DND-41 (cell line): ENCODE measurements at regions not wholly inside any gene's neighbourhood (a gene's known extent, or its start where the extent isn't known, plus 50 kb on each side); places are given as distances from the start of the nearest gene placed in this dataset.

Experiments
- ATAC-seq: fragments of 200-7000 bp; cut with Tn5 transposase; 3 replicates; pipeline ENCODE4 v1.9.1; 2021; ENCODE audit warnings: low read depth; ENCODE audit not compliant: insufficient read depth
- DNase-seq: peaks from one replicate; pipeline ENCODE4 v3.0.0-alpha.2; 2020
- H2AFZ ChIP-seq: 2 replicates; pipeline ENCODE4 v1.6.0; 2012; ENCODE audit warnings: low read depth, low read length
- H3K27ac ChIP-seq: 2 replicates; pipeline ENCODE4 v1.5.1; 2012; ENCODE audit warnings: low read length, inconsistent platforms
- H3K27me3 ChIP-seq: fragments of 200-600 bp; sonication (generic); 2 replicates; pipeline ENCODE4 v1.6.0; 2012; ENCODE audit warnings: low read length, mild to moderate bottlenecking, inconsistent platforms; ENCODE audit not compliant: insufficient read depth, poor library complexity
- H3K36me3 ChIP-seq: 2 replicates; pipeline ENCODE4 v1.5.1; 2012; ENCODE audit warnings: low read length, inconsistent platforms; ENCODE audit not compliant: insufficient read depth
- H3K4me1 ChIP-seq: 2 replicates; pipeline ENCODE4 v1.5.1; 2012; ENCODE audit warnings: mild to moderate bottlenecking, low read length; ENCODE audit not compliant: insufficient read depth
- H3K4me2 ChIP-seq: 2 replicates; pipeline ENCODE4 v1.6.0; 2012; ENCODE audit warnings: mild to moderate bottlenecking, moderate library complexity, low read length, inconsistent platforms; ENCODE audit not compliant: insufficient read depth
- H3K4me3 ChIP-seq, 2 experiments: fragments of 200-600 bp in 1 of 2; shearing (Covaris generic) in 1 of 2; 2 replicates each; pipeline ENCODE4 v1.5.1; 2012 to 2016; ENCODE audit warnings: inconsistent platforms in 2 of 2, low read length in 2 of 2, mild to moderate bottlenecking in 2 of 2, low read depth in 1 of 2, moderate library complexity in 1 of 2
- H3K79me2 ChIP-seq: 2 replicates; pipeline ENCODE4 v1.6.0; 2012; ENCODE audit warnings: low read length, inconsistent platforms; ENCODE audit not compliant: insufficient read depth
- H3K9ac ChIP-seq: 2 replicates; pipeline ENCODE4 v1.6.0; 2012; ENCODE audit warnings: low read depth, mild to moderate bottlenecking, inconsistent platforms, low read length, moderate library complexity
- H3K9me3 ChIP-seq: 2 replicates; pipeline ENCODE4 v1.5.1; 2012; ENCODE audit warnings: low read length, moderate library complexity, mild to moderate bottlenecking, inconsistent platforms; ENCODE audit not compliant: insufficient read depth, severe bottlenecking
- H4K20me1 ChIP-seq: 2 replicates; pipeline ENCODE4 v1.6.0; 2012; ENCODE audit warnings: low read length; ENCODE audit not compliant: insufficient read depth
- CTCF ChIP-seq: IDR thresholded peaks from 2 replicates; pipeline ENCODE4 v1.5.1; 2012; ENCODE audit warnings: borderline replicate concordance, low read length, moderate library complexity, mild to moderate bottlenecking; ENCODE audit not compliant: poor library complexity, severe bottlenecking; ENCODE audit errors: extremely low read depth
- EZH2 ChIP-seq: IDR thresholded peaks from 3 replicates; pipeline ENCODE4 v1.6.1; 2012; ENCODE audit warnings: borderline replicate concordance, low read depth, mild to moderate bottlenecking, moderate library complexity, low read length, inconsistent platforms; ENCODE audit not compliant: severe bottlenecking

GRCh38 chr4:123503698-123504363 is 107.2 kb downstream of the SPRY1 start:
- no peak overlapping the region for H3K9ac ChIP-seq
- no peak overlapping the region for H3K4me3 ChIP-seq
- ATAC-seq, result no peak
- TF ChIP-seq CTCF (no peak), EZH2 (no peak)
- no peaks in the 10 kb centered on the region for H3K4me1 ChIP-seq
- H3K4me2 ChIP-seq, result no peak overlapping the region
- no peaks in the 10 kb centered on the region for H3K27me3 ChIP-seq
- no peak for DNase-seq
- H3K79me2 ChIP-seq, result no peaks in the 10 kb centered on the region
- no peaks in the 10 kb centered on the region for H3K9me3 ChIP-seq
- H2AFZ ChIP-seq, result no peak overlapping the region
- H3K36me3 ChIP-seq, result no peaks in the 10 kb centered on the region
- no peak overlapping the region for H3K27ac ChIP-seq
- no peaks in the 10 kb centered on the region for H4K20me1 ChIP-seq

- H3K27ac ChIP-seq, result no peak overlapping the region
- H3K4me1 ChIP-seq, result no peaks in the 10 kb centered on the region
- no peak overlapping the region for H3K9ac ChIP-seq
- no peaks in the 10 kb centered on the region for H4K20me1 ChIP-seq
- no peak overlapping the region for H3K4me3 ChIP-seq
- TF ChIP-seq EZH2 (no peak), CTCF (no peak)
- H3K36me3 ChIP-seq, result no peaks in the 10 kb centered on the region
- H3K4me2 ChIP-seq, result no peak overlapping the region
- H3K27me3 ChIP-seq, result no peaks in the 10 kb centered on the region
- no peak overlapping the region; the same call in 1 of the 2 replicates for H2AFZ ChIP-seq
- no peaks in the 10 kb centered on the region for H3K79me2 ChIP-seq
- DNase-seq (no peak), ATAC-seq (no peak)
- H3K9me3 ChIP-seq, result no peaks in the 10 kb centered on the region
Observed at GRCh38 chr4:123505095-123506010, 108.8 kb downstream of the SPRY1 start.

GRCh38 chr4:123506011-123506695 is 109.6 kb downstream of the SPRY1 start:
- Histone ChIP-seq H3K79me2 (no peaks in the 10 kb centered on the region), H3K27me3 (no peaks in the 10 kb centered on the region), H3K4me1 (no peaks in the 10 kb centered on the region), H3K9ac (no peak overlapping the region), H3K9me3 (no peaks in the 10 kb centered on the region), H3K27ac (no peak overlapping the region), H2AFZ (no peak overlapping the region), H3K4me3 (no peak overlapping the region), H3K4me2 (no peak overlapping the region), H3K36me3 (no peaks in the 10 kb centered on the region), H4K20me1 (no peaks in the 10 kb centered on the region)
- TF ChIP-seq CTCF (no peak), EZH2 (no peak)
- ATAC-seq, result no peak
- DNase-seq, result no peak
